GM23338 (cell line): ENCODE measurements at regions not wholly inside any gene's neighbourhood (a gene's known extent, or its start where the extent isn't known, plus 50 kb on each side); places are given as distances from the start of the nearest gene placed in this dataset.

ENCODE experiments used
- CREB1 ChIP-seq: fragments of 250-450 bp; sonication (Bioruptor Pico); IDR thresholded peaks from 2 replicates; pipeline ENCODE4 v1.5.0; 2020; ENCODE audit warnings: low read depth, mild to moderate bottlenecking, moderate library complexity
- EZH2 ChIP-seq: fragments of 200-600 bp; sonication (generic); IDR thresholded peaks from one replicate; pipeline ENCODE4 v1.8.0; 2017; ENCODE audit warnings: antibody characterized with exemption, mild to moderate bottlenecking, low read depth; ENCODE audit not compliant: unreplicated experiment
- EZH2phosphoT487 ChIP-seq: fragments of 200-600 bp; sonication (generic); IDR thresholded peaks from one replicate; pipeline ENCODE4 v1.8.1; 2018; ENCODE audit warnings: antibody characterized with exemption; ENCODE audit not compliant: unreplicated experiment
- JUNB ChIP-seq: IDR thresholded peaks from one replicate; pipeline ENCODE4 v1.6.1; 2016; ENCODE audit warnings: antibody characterized with exemption; ENCODE audit not compliant: unreplicated experiment
- NANOG ChIP-seq: IDR thresholded peaks from 2 replicates; pipeline ENCODE4 v1.6.1; 2016; ENCODE audit warnings: antibody characterized with exemption, borderline replicate concordance
- POLR2AphosphoS5 ChIP-seq: IDR thresholded peaks from 2 replicates; pipeline ENCODE4 v1.6.1; 2016; ENCODE audit warnings: antibody characterized with exemption, low read depth
- STAT1 ChIP-seq: IDR thresholded peaks from one replicate; pipeline ENCODE4 v1.6.1; 2016; ENCODE audit warnings: antibody characterized with exemption; ENCODE audit not compliant: unreplicated experiment
- ZNF114 ChIP-seq: fragments of 250-450 bp; sonication (Bioruptor Pico); IDR thresholded peaks from 2 replicates; pipeline ENCODE4 v1.5.0; 2020; ENCODE audit warnings: mild to moderate bottlenecking, moderate library complexity
- ZNF331 ChIP-seq: fragments of 250-450 bp; sonication (Bioruptor Pico); IDR thresholded peaks from 2 replicates; pipeline ENCODE4 v1.5.0; 2020; ENCODE audit warnings: low read depth, mild to moderate bottlenecking, moderate library complexity
- TF ChIP-seq, protein P1 (sequence below): fragments of 250-450 bp; sonication (Bioruptor Pico); IDR thresholded peaks from 2 replicates; pipeline ENCODE4 v1.5.0; 2020; ENCODE audit warnings: mild to moderate bottlenecking, moderate library complexity
- TF ChIP-seq, protein P2 (sequence below), 2 experiments: fragments of 200-600 bp in 1 of 2; sonication (generic) in 1 of 2; conservative IDR thresholded peaks; 2 replicates each; pipeline versions ENCODE4 v1.5.1 to v1.6.1; 2016 to 2017; ENCODE audit warnings: antibody characterized with exemption in 2 of 2, low read depth in 2 of 2, mild to moderate bottlenecking in 2 of 2, moderate library complexity in 1 of 2
- TF ChIP-seq, protein P3 (sequence below): IDR thresholded peaks from 2 replicates; pipeline ENCODE4 v1.6.1; 2016; ENCODE audit warnings: antibody characterized with exemption
- TF ChIP-seq, protein P4 (sequence below): IDR thresholded peaks from one replicate; pipeline ENCODE4 v1.6.1; 2018; ENCODE audit warnings: antibody characterized with exemption; ENCODE audit not compliant: unreplicated experiment

DNA sequence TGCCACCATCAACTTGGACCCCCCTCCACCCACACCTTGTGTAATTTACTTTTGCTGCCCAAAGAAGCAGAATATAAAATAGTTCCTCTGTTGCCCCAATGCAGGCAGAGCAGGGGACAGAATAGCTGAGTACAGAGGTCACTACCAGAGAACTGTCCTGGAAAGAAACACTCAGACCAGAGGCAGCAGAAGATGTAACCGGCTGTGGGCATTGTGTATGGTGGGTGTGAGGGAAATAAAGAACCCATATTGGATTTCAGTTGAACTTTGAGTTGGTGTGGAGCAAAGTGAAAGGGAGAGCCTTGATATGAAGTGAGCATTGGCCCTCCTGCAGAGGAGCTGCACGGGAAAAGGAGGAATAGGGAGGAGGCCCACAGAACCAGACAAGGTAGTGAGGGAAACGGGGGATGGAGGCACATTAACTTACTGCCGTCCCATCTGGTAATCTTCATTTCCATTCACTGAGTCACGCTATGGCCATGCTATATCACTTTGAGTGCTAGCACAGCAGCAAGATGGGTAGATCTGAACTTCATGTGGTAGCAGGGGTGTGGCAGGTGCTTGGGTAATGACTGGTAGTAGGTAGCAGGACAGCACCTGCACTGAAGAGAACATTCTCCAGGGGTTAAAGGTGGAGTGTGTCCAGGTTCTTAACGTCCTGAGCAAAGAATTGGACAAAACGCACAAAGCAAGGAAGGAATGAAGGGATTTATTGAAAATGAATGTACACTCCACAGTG lies 56.3 kb upstream of the FBXO28 start (continued):
- TF ChIP-seq, protein P1, sequence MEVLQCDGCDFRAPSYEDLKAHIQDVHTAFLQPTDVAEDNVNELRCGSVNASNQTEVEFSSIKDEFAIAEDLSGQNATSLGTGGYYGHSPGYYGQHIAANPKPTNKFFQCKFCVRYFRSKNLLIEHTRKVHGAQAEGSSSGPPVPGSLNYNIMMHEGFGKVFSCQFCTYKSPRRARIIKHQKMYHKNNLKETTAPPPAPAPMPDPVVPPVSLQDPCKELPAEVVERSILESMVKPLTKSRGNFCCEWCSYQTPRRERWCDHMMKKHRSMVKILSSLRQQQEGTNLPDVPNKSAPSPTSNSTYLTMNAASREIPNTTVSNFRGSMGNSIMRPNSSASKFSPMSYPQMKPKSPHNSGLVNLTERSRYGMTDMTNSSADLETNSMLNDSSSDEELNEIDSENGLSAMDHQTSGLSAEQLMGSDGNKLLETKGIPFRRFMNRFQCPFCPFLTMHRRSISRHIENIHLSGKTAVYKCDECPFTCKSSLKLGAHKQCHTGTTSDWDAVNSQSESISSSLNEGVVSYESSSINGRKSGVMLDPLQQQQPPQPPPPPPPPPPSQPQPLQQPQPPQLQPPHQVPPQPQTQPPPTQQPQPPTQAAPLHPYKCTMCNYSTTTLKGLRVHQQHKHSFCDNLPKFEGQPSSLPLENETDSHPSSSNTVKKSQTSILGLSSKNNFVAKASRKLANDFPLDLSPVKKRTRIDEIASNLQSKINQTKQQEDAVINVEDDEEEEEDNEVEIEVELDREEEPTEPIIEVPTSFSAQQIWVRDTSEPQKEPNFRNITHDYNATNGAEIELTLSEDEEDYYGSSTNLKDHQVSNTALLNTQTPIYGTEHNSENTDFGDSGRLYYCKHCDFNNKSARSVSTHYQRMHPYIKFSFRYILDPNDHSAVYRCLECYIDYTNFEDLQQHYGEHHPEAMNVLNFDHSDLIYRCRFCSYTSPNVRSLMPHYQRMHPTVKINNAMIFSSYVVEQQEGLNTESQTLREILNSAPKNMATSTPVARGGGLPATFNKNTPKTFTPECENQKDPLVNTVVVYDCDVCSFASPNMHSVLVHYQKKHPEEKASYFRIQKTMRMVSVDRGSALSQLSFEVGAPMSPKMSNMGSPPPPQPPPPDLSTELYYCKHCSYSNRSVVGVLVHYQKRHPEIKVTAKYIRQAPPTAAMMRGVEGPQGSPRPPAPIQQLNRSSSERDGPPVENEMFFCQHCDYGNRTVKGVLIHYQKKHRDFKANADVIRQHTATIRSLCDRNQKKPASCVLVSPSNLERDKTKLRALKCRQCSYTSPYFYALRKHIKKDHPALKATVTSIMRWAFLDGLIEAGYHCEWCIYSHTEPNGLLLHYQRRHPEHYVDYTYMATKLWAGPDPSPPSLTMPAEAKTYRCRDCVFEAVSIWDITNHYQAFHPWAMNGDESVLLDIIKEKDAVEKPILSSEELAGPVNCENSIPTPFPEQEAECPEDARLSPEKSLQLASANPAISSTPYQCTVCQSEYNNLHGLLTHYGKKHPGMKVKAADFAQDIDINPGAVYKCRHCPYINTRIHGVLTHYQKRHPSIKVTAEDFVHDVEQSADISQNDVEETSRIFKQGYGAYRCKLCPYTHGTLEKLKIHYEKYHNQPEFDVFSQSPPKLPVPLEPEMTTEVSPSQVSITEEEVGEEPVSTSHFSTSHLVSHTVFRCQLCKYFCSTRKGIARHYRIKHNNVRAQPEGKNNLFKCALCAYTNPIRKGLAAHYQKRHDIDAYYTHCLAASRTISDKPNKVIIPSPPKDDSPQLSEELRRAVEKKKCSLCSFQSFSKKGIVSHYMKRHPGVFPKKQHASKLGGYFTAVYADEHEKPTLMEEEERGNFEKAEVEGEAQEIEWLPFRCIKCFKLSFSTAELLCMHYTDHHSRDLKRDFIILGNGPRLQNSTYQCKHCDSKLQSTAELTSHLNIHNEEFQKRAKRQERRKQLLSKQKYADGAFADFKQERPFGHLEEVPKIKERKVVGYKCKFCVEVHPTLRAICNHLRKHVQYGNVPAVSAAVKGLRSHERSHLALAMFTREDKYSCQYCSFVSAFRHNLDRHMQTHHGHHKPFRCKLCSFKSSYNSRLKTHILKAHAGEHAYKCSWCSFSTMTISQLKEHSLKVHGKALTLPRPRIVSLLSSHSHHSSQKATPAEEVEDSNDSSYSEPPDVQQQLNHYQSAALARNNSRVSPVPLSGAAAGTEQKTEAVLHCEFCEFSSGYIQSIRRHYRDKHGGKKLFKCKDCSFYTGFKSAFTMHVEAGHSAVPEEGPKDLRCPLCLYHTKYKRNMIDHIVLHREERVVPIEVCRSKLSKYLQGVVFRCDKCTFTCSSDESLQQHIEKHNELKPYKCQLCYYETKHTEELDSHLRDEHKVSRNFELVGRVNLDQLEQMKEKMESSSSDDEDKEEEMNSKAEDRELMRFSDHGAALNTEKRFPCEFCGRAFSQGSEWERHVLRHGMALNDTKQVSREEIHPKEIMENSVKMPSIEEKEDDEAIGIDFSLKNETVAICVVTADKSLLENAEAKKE = no peak
- TF ChIP-seq, protein P2, sequence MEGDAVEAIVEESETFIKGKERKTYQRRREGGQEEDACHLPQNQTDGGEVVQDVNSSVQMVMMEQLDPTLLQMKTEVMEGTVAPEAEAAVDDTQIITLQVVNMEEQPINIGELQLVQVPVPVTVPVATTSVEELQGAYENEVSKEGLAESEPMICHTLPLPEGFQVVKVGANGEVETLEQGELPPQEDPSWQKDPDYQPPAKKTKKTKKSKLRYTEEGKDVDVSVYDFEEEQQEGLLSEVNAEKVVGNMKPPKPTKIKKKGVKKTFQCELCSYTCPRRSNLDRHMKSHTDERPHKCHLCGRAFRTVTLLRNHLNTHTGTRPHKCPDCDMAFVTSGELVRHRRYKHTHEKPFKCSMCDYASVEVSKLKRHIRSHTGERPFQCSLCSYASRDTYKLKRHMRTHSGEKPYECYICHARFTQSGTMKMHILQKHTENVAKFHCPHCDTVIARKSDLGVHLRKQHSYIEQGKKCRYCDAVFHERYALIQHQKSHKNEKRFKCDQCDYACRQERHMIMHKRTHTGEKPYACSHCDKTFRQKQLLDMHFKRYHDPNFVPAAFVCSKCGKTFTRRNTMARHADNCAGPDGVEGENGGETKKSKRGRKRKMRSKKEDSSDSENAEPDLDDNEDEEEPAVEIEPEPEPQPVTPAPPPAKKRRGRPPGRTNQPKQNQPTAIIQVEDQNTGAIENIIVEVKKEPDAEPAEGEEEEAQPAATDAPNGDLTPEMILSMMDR (conservative IDR thresholded peaks at IDR 0.05; ENCODE audit: low read depth in 2 of 2) = no peak
- TF ChIP-seq NANOG (no peak), ZNF114 (CRISPR knock-in tag) (no peak), STAT1 (no peak), EZH2 (no peak), CREB1 (CRISPR knock-in tag) (no peak), POLR2AphosphoS5 (no peak), JUNB (no peak), ZNF331 (no peak), EZH2phosphoT487 (no peak)
- TF ChIP-seq, protein P3, sequence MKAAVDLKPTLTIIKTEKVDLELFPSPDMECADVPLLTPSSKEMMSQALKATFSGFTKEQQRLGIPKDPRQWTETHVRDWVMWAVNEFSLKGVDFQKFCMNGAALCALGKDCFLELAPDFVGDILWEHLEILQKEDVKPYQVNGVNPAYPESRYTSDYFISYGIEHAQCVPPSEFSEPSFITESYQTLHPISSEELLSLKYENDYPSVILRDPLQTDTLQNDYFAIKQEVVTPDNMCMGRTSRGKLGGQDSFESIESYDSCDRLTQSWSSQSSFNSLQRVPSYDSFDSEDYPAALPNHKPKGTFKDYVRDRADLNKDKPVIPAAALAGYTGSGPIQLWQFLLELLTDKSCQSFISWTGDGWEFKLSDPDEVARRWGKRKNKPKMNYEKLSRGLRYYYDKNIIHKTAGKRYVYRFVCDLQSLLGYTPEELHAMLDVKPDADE = no peak
- TF ChIP-seq, protein P4, sequence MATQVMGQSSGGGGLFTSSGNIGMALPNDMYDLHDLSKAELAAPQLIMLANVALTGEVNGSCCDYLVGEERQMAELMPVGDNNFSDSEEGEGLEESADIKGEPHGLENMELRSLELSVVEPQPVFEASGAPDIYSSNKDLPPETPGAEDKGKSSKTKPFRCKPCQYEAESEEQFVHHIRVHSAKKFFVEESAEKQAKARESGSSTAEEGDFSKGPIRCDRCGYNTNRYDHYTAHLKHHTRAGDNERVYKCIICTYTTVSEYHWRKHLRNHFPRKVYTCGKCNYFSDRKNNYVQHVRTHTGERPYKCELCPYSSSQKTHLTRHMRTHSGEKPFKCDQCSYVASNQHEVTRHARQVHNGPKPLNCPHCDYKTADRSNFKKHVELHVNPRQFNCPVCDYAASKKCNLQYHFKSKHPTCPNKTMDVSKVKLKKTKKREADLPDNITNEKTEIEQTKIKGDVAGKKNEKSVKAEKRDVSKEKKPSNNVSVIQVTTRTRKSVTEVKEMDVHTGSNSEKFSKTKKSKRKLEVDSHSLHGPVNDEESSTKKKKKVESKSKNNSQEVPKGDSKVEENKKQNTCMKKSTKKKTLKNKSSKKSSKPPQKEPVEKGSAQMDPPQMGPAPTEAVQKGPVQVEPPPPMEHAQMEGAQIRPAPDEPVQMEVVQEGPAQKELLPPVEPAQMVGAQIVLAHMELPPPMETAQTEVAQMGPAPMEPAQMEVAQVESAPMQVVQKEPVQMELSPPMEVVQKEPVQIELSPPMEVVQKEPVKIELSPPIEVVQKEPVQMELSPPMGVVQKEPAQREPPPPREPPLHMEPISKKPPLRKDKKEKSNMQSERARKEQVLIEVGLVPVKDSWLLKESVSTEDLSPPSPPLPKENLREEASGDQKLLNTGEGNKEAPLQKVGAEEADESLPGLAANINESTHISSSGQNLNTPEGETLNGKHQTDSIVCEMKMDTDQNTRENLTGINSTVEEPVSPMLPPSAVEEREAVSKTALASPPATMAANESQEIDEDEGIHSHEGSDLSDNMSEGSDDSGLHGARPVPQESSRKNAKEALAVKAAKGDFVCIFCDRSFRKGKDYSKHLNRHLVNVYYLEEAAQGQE = no peak
